GM12891 (cell line): ENCODE measurements at regions not wholly inside any gene's neighbourhood (a gene's known extent, or its start where the extent isn't known, plus 50 kb on each side); places are given as distances from the start of the nearest gene placed in this dataset.

Experiments used
- POLR2A ChIP-seq: IDR thresholded peaks from 2 replicates; pipeline ENCODE4 v1.6.1; 2011; ENCODE audit warnings: low read depth, low read length, control low read depth
- POLR2AphosphoS5 ChIP-seq: IDR thresholded peaks from 2 replicates; pipeline ENCODE4 v1.6.1; 2011; ENCODE audit warnings: low read depth, low read length, control low read depth
- POU2F2 ChIP-seq: IDR thresholded peaks from 2 replicates; pipeline ENCODE4 v1.6.1; 2011; ENCODE audit warnings: low read depth, mild to moderate bottlenecking, control low read depth, low read length, moderate library complexity
- TAF1 ChIP-seq: IDR thresholded peaks from 2 replicates; pipeline ENCODE4 v1.6.1; 2011; ENCODE audit warnings: low read depth, low read length, control low read depth

- TF ChIP-seq TAF1, result no peak
- no peak for TF ChIP-seq POLR2AphosphoS5
- TF ChIP-seq POLR2A, result no peak
- TF ChIP-seq POU2F2, result no peak
Measured at GRCh38 chr17:13127921-13128602, 110.2 kb upstream of the ELAC2 start.
